ENCODE measurements at regions not wholly inside any gene's neighbourhood (a gene's known extent, or its start where the extent isn't known, plus 50 kb on each side); places are given as distances from the start of the nearest gene placed in this dataset.

- Mint-ChIP-seq H3K27ac (no peak overlapping the region), H3K4me3 (no peak overlapping the region), H3K9me3 (no peaks in the 10 kb centered on the region), H3K27me3 (no peaks in the 10 kb centered on the region), H3K4me1 (ENCODE audit: low read depth) (peaks cover 11% of the 10 kb centered on the region), H3K36me3 (ENCODE audit: low read depth) (no peaks in the 10 kb centered on the region)
- intact Hi-C loops (cut with DNase I, micrococcal nuclease), result no loop called here
- ChIA-PET CTCF (interaction anchor here (1.7 kb wide), 1 partner anchor 34 kb away, joined by 4 read pairs; no protein-coding TSS in a partner anchor), POLR2A (interaction anchor here (1.1 kb wide), 1 partner anchor 135 kb away, joined by 3 read pairs; no protein-coding TSS in a partner anchor)
- ATAC-seq (ENCODE audit: poor library complexity), result no peak
- no peaks in the 10 kb centered on the region for H3K27me3 ChIP-seq (ENCODE audit: control insufficient read depth in 1 of 2, insufficient read depth in 2 of 2, low read length in 2 of 2)
- no peak overlapping the region for H3K4me3 ChIP-seq (ENCODE audit: low read length)
- TF ChIP-seq, protein P1, sequence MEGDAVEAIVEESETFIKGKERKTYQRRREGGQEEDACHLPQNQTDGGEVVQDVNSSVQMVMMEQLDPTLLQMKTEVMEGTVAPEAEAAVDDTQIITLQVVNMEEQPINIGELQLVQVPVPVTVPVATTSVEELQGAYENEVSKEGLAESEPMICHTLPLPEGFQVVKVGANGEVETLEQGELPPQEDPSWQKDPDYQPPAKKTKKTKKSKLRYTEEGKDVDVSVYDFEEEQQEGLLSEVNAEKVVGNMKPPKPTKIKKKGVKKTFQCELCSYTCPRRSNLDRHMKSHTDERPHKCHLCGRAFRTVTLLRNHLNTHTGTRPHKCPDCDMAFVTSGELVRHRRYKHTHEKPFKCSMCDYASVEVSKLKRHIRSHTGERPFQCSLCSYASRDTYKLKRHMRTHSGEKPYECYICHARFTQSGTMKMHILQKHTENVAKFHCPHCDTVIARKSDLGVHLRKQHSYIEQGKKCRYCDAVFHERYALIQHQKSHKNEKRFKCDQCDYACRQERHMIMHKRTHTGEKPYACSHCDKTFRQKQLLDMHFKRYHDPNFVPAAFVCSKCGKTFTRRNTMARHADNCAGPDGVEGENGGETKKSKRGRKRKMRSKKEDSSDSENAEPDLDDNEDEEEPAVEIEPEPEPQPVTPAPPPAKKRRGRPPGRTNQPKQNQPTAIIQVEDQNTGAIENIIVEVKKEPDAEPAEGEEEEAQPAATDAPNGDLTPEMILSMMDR (IDR thresholded peaks at IDR 0.05), result no peak
- H3K36me3 ChIP-seq (ENCODE audit: insufficient read depth, low read length), result no peaks in the 10 kb centered on the region
- H3K9me3 ChIP-seq (ENCODE audit: control insufficient read depth in 1 of 2, insufficient read depth in 1 of 2, low read length in 2 of 2), result no peaks in the 10 kb centered on the region
- H3K27ac ChIP-seq (ENCODE audit: low read depth in 1 of 2, low read length in 2 of 2), result no peak overlapping the region
- no peak for DNase-seq
- peaks cover 13% of the 10 kb centered on the region for H3K4me1 ChIP-seq (ENCODE audit: insufficient read depth, low read length)
Measured at GRCh38 chr2:37551783-37552182, 119.7 kb downstream of the CDC42EP3 start.

GRCh38 chr2:37552339-37552738 lies 119.1 kb downstream of the CDC42EP3 start:
- peaks cover 13% of the 10 kb centered on the region for H3K4me1 ChIP-seq (ENCODE audit: insufficient read depth, low read length)
- Mint-ChIP-seq H3K27me3 (no peaks in the 10 kb centered on the region), H3K36me3 (ENCODE audit: low read depth) (no peaks in the 10 kb centered on the region), H3K4me1 (ENCODE audit: low read depth) (peaks cover 11% of the 10 kb centered on the region), H3K27ac (no peak overlapping the region), H3K4me3 (no peak overlapping the region), H3K9me3 (no peaks in the 10 kb centered on the region)
- ATAC-seq (ENCODE audit: poor library complexity) (no peak), DNase-seq (peak in 2 of 14 experiments; percentile 17 to 19)
- no peak overlapping the region for H3K27ac ChIP-seq (ENCODE audit: low read depth in 1 of 2, low read length in 2 of 2)
- H3K4me3 ChIP-seq (ENCODE audit: low read length), result no peak overlapping the region
- CTCF ChIA-PET, result interaction anchor here (1.7 kb wide), 1 partner anchor 34 kb away, joined by 4 read pairs; no protein-coding TSS in a partner anchor
- no peaks in the 10 kb centered on the region for H3K36me3 ChIP-seq (ENCODE audit: insufficient read depth, low read length)
- POLR2A ChIA-PET, result no interaction called here
- TF ChIP-seq, protein P1 (IDR thresholded peaks at IDR 0.05), result no peak
- intact Hi-C loops (cut with DNase I, micrococcal nuclease), result no loop called here
- no peaks in the 10 kb centered on the region for H3K27me3 ChIP-seq (ENCODE audit: control insufficient read depth in 1 of 2, insufficient read depth in 2 of 2, low read length in 2 of 2)
- H3K9me3 ChIP-seq (ENCODE audit: control insufficient read depth in 1 of 2, insufficient read depth in 1 of 2, low read length in 2 of 2), result no peaks in the 10 kb centered on the region

DNA sequence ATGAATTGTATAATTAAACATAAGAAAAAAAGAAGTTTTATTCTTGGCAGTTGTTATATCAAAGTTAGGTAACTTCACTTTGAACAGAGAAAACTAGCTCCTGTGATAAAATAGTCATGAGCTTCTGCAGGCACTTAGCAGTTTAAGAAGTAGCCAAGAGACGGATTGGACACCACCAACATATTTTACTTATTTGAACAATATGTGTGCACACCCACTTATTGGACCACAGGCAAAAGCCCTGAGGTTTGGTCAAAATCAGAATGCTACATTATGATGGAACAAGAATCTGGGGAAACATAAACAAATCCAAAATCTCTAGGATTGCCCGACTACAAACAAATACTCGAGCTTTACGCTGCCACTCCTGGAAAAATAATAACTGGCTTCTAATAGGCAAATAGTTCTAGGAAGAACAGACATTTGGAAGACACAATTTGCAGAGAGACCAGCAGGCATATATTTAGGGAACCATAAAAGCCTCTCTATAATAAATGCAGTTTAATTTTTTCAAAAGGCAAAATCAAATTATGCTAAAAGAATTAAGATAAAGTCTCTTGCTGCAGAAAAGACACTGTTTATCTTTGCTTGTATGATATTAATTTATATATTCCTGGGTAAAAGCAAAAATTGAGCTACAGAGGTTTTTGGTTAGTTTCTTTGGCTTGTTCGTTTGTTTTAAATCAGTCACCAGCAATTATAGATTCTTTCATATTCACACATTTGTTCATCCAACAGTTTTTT lies 117.9 kb downstream of the CDC42EP3 start:
- no peak overlapping the region for H3K27ac ChIP-seq (ENCODE audit: low read depth in 1 of 2, low read length in 2 of 2)
- no peaks in the 10 kb centered on the region for H3K27me3 ChIP-seq (ENCODE audit: control insufficient read depth in 1 of 2, insufficient read depth in 2 of 2, low read length in 2 of 2)
- ChIA-PET POLR2A (no interaction called here), CTCF (no interaction called here)
- no peaks in the 10 kb centered on the region for H3K9me3 ChIP-seq (ENCODE audit: control insufficient read depth in 1 of 2, insufficient read depth in 1 of 2, low read length in 2 of 2)
- Mint-ChIP-seq H3K4me1 (ENCODE audit: low read depth) (peaks cover 11% of the 10 kb centered on the region), H3K27ac (no peak overlapping the region), H3K4me3 (no peak overlapping the region), H3K36me3 (ENCODE audit: low read depth) (no peaks in the 10 kb centered on the region), H3K27me3 (no peaks in the 10 kb centered on the region), H3K9me3 (no peaks in the 10 kb centered on the region)
- peaks cover 13% of the 10 kb centered on the region for H3K4me1 ChIP-seq (ENCODE audit: insufficient read depth, low read length)
- TF ChIP-seq, protein P1 (IDR thresholded peaks at IDR 0.05), result no peak
- H3K4me3 ChIP-seq (ENCODE audit: low read length), result no peak overlapping the region
- ATAC-seq (ENCODE audit: poor library complexity) (no peak), DNase-seq (no peak)
- intact Hi-C loops (cut with DNase I, micrococcal nuclease), result no loop called here
- no peaks in the 10 kb centered on the region for H3K36me3 ChIP-seq (ENCODE audit: insufficient read depth, low read length)

All from CD4-positive, alpha-beta T cell (primary cell).